GM03348 (cell line): ENCODE measurements at regions not wholly inside any gene's neighbourhood (a gene's known extent, or its start where the extent isn't known, plus 50 kb on each side); places are given as distances from the start of the nearest gene placed in this dataset.
"Not testable (repeated sequence)": the region's sequence is repeated elsewhere in the genome, so short reads cannot be mapped to it uniquely, and the experiment has no call there.

Experiments used
- DNase-seq: peaks from one replicate; pipeline ENCODE4 v3.0.0; 2012; ENCODE audit warnings: low spot score

- DNase-seq, result no peak
These were observed 84.6 kb downstream of the BTG1 start for GRCh38 chr12:92061061-92061460.

DNA sequence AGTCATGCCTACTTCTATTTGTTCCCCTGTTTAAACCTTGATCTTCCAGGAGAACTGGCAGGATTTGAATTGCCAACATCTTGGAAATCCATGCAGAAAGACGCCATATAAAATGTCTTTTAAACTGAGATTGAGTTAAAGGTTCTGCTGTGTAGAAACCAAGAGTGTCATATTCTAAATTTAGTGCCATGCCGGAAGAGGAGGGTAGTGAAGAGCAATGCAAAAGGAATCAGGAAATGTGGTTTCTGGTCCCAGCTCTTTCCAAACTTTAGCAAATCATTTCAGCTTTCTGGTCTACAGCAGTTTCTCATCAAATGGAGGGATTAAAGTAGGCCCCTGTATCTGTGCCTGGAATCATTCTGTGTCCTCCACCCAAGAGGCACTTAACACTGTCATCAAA lies 85.7 kb downstream of the BTG1 start:
- DNase-seq, result peak; percentile 74

DNA sequence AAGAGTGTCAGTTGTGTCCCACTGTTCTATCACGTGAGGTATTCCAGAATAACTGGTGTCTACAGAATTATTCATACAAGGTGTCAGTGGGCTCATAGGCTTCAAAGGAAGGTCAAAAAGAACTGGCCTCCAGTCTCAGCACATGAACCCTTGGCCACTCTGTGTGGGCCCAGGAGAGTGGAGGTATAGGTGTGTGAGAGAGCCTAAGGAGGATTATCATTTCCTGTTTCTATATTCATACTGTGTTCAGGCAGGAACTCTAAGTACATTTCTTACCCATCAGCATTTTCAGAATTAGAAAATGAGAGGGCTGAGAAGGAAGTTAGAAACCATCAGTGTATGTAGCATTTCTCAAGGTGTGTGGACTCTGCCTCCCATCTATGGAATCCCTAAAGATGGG lies 87.0 kb downstream of the BTG1 start:
- DNase-seq, result no peak

DNA sequence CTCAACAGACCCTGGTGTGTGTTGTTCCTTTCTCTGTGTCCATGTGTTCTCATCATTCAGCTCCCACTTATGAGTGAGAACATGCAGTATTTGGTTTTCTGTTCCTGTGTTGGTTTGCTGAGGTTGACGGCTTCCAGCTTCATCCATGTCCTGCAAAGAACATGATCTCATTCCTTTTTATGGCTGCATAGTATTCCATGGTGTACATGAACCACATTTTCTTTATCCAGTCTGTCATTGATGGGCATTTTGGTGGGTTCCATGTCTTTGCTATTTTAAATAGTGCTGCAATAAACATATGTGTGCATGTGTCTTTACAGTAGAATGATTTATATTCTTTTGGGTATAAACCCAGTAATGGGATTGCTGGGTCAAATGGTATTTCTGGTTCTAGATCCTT lies 88.9 kb downstream of the BTG1 start:
- DNase-seq, result not testable (repeated sequence)

DNA sequence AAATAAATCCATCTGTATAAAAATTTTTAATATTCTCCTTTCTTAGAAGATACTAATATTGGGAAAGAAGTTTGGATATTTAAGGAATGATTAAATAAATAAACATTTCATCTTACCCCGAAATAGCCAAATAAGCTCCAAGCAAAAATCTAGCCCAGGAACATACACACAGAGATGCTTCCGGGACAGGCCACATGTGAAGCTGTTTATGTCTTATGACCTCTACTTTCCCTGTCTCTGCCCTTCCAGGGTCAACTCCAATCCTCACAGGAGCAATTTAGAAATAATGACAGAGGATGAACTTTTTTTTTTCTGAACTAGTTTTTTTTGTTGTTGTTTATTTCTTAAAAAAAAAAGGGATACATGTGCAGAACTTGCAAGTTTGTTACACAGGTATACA lies 89.4 kb downstream of the BTG1 start:
- no peak for DNase-seq

- no peak for DNase-seq
These were observed 89.8 kb downstream of the BTG1 start for GRCh38 chr12:92055877-92056276.

- DNase-seq, result no peak
These were observed 94.2 kb downstream of the BTG1 start for GRCh38 chr12:92051441-92051840.

DNA sequence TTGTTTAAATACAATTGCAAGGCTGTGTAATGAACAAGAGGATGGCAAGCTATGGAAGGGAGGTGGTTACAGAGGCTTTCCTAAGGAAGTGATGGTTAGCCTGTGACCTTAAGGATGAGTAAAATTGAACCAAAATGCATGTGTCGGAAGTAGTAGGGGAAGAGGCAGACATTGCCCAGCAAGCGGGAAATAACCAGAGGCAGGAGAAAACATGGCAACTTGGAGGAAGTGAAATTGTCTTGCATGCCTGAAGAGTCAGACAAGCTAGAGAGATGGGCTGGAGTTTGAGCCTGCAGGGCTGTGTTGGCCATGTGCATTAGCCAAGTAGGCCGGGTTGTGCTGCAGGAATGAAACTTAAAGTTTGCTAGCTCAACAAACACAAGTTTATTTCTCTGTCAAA lies 96.2 kb downstream of the BTG1 start:
- DNase-seq, result no peak

DNA sequence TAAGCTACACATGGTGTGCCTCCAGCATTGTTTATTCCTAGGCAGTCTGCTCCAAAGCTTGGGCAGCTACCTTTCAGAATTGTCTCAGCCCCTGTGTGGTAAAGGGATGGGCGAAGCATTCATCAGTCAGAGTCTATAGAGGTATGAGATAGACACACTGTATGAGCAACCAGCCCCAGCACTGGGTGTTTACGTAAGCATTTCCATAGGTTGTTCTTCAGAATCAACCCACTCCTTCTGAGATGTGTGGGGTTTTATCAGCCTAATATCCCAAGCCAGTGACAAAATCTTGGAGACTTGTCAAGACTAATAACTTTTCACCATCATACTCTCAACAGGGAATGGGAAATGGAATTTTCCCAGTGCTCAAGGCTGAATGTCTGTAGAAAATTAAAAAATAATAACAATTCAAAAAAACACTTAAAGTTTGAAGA lies 98.2 kb downstream of the BTG1 start:
- DNase-seq, result no peak

DNA sequence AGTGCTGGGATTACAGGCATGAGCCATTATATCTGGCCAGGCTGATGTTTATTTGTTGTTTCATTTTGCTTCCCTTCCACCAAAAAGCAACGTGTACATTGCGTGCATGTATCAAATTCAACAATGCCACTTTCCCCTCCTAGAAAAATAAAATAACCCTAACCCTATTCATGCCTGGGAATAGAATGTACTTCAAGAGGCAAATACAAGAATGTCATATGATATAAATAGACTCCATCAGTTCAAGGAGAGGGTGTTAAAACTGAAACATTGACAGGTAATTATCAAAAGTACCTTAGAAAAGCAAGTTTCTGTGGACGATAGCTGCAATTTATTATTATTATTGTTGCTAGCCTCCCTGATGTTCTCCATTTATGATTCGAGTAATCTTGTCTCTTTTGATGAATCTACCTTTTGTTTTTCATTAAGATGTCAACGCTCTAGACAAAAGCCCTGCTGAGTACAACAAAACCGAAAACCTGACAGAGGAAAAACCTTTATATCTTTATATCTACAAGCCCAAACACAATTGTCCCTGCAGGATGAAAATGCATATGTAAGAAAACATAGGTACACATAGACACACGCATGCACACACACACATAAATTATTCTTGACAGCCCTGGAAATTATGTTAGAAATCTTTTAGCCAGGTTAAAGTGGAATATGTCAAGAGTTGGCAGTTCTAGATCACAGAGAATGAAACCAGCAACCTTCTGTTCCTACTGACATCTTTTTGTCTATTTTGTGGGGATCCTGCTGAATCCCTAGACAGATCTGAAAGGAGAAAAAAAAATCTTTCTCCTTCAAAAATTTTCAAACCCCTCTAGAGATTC lies 98.9 kb downstream of the BTG1 start:
- DNase-seq, result no peak

- no peak for DNase-seq
These were observed 99.8 kb downstream of the BTG1 start for GRCh38 chr12:92045852-92046251.

- no peak for DNase-seq
These were observed 101.2 kb downstream of the BTG1 start for GRCh38 chr12:92044435-92044834.

DNA sequence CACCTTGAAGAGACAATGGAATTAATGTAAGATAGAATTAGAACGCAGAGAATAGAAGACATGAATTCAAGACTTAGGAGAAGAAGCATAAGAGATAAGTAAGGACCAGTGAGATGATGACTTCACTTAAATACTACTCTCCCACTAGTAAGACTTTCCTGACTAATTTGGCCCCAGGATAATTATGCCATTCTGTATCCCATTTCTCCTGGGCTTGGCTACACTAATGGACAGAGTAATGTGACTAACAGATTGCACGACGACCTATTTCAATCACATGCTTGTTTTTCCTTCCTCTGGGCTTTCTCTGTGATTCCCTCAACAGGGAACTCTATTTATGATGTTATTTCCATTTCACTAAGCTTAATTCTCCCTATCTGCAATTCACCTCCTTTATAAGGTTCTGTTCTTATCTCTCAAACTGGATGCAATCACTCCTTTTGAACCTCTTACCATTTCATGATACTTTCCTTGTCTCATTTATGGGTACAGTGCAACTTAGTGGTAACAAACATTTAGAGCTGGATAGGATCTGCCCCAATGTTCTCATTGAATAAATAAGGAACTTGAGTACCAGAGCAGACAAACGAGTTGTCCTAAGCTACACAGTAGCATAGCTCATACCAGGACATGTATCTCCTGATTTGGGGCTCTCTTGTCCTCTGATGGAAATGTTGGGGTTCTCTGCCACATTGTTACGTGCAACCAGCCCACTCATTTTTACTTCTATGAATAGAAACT lies 102.7 kb downstream of the BTG1 start:
- DNase-seq, result no peak

DNA sequence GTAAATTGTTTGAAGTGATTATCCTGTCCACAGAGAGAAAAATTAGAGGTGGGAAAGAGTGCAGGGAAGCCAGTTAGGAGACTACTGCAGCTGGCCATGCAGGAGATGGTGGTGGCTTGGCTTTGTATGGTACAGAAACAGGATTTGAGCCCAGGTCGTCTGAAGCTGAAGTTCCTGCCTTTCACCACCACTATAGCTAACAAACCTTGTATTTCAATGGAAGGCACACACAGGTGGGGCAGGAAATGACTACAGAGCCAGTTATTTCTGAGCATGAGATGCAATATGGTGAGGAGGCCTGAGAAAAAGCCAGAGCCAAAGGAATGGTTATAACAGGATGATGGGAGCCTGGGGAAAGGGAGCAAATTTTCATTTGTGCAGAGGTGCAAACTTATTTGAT lies 103.9 kb downstream of the BTG1 start:
- DNase-seq, result no peak

GRCh38 chr12:92039046-92039445 lies 106.6 kb downstream of the BTG1 start:
- no peak for DNase-seq

DNA sequence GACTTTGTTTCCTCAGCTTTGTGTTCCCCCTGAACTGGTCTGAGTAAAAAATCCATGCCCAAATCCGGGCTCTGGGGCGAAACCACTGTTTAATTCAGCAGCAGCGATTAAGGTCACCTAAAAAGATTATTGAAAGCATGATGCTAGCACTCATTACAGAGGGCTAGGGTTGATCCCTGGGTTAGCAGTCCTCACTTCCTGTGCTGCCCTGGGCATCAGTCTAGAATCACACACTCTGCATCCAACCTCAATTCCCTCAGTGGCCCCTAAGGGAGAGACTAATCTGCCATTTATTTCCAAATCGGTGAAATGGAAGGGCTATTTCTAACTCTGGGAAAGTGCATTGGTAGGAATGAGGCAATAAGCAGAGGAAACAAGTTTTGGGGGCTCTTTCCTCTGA lies 107.2 kb downstream of the BTG1 start:
- DNase-seq, result no peak

DNA sequence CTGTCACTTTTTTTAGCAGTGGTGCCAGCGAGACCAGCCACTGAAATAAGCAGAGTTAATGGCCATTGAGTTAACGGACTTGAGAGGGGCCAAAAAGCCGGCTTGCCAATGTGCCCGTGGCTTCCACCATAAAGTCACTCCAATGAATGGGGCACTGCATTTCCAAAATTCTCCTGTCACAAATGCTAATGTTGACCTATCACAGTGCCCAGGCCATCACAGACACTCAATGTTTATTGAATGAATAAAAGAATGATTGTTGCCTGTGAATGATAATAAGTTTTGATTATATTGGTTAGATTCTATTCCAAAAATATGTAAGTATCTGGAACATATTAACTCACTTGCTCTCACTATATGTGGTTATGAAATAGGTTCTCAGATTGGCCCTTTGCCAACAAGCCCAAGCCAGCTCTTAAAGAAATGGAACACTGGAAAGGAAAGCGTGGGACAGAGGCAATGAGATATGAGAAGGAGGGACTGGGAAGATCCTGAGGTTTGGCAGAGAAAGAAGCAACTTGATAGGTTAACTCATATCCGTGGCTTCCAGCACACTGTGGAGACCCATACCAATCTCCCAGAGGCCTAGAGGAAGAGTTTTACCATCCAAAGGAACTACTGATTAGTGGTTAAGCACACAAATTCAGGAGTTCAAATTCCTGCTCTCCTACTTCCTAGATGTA lies 108.7 kb downstream of the BTG1 start:
- peak; percentile 11 for DNase-seq

GRCh38 chr12:92036061-92036620 lies 109.5 kb downstream of the BTG1 start:
- no peak for DNase-seq

DNA sequence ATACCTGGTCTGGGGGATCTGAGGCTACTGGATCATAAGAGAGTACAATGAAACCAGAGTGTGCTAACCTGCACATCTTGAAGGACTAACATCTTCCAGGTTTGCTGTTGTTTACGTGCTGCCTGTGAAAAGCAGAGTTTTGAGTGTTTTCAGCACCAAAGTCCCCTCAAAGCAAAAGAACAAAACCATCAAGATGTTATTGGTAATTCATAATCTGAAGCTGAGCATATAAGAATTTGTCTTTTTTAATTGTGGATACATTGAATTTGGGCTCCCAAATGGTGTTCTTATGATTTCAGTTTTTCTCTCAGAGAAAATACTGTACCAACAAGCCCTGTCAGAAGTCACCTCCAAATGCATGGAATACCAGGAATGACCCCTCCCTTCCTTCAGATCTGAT lies 110.2 kb downstream of the BTG1 start:
- no peak for DNase-seq

- DNase-seq, result peak; percentile 64
These were observed 110.7 kb downstream of the BTG1 start for GRCh38 chr12:92034858-92035401.

DNA sequence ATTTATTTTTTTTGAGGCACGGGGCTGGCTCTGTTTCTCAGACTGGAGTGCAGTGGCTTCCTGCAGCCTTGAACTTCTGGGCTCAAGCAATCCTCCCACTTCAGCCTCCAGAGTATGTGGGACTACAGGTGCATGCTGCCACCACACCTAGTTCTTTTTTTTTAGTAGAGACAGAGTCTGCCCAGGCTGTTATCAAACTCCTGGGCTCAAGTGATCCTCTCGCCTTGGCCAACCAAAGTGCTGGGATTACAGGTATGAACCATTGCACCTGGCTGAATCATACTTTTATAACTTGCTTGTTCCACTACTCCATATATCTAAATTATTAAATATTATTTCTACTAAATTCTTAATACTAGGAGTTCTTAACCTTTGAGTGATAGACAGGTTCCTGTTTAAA lies 111.6 kb downstream of the BTG1 start:
- no peak for DNase-seq

GRCh38 chr12:92032965-92033364 lies 112.7 kb downstream of the BTG1 start:
- DNase-seq, result no peak
